Vagina (tissue), 2 donors: ENCODE measurements at regions not wholly inside any gene's neighbourhood (a gene's known extent, or its start where the extent isn't known, plus 50 kb on each side); places are given as distances from the start of the nearest gene placed in this dataset.

Experiments
- DNase-seq, 2 donors: peaks; one replicate each; pipeline ENCODE4 v3.0.0-alpha.2; 2017; ENCODE audit errors: extremely low spot score in 2 of 2
- H3K27ac ChIP-seq: fragments of 200-600 bp; sonication (generic); one replicate; pipeline ENCODE4 v1.5.1; 2019
- H3K27me3 ChIP-seq: fragments of 200-600 bp; sonication (generic); one replicate; pipeline ENCODE4 v1.5.1; 2019
- H3K36me3 ChIP-seq, 2 donors: fragments of 200-600 bp; sonication (generic); one replicate each; pipeline ENCODE4 v1.5.1; 2017 to 2019
- H3K4me1 ChIP-seq: fragments of 200-600 bp; sonication (generic); one replicate; pipeline ENCODE4 v1.5.1; 2019
- H3K4me3 ChIP-seq, 2 donors: fragments of 200-600 bp; sonication (generic); 1 replicate in 1 of 2; 2 replicates in 1 of 2; pipeline ENCODE4 v1.5.1; 2016 to 2019
- H3K9me3 ChIP-seq: fragments of 200-600 bp; sonication (generic); one replicate; pipeline ENCODE4 v1.5.1; 2019
- CTCF ChIP-seq, 3 experiments: fragments of 450-650 bp in 2 of 3; fragments of 200-600 bp in 1 of 3; sonication (generic) in 1 of 3; IDR thresholded peaks; one replicate each; pipeline ENCODE4 v1.5.1; 2017 to 2019; ENCODE audit warnings: antibody characterized with exemption in 3 of 3, mild to moderate bottlenecking in 2 of 3, moderate library complexity in 2 of 3
- POLR2A ChIP-seq, 2 donors: fragments of 450-650 bp; IDR thresholded peaks; one replicate each; pipeline ENCODE4 v1.6.1; 2017; ENCODE audit warnings: antibody characterized with exemption in 2 of 2, mild to moderate bottlenecking in 2 of 2, moderate library complexity in 2 of 2
- POLR2AphosphoS5 ChIP-seq, 2 donors: sonication (generic); formaldehyde crosslinking; IDR thresholded peaks; one replicate each; pipeline ENCODE4 v1.9.0; 2017; ENCODE audit warnings: antibody characterized with exemption in 2 of 2, mild to moderate bottlenecking in 2 of 2, low read depth in 1 of 2; ENCODE audit not compliant: insufficient read depth in 1 of 2
- intact Hi-C: fragments of 100-400 bp; cut with DNase I; formaldehyde crosslinking; loops from one replicate; pipeline ENCODE4 v1.15.1; 2023

GRCh38 chr18:4807604-4808293 is 352.6 kb upstream of the DLGAP1 start:
- intact Hi-C loops = no loop called here
- H3K27ac ChIP-seq = no peak overlapping the region
- no peak overlapping the region for H3K4me3 ChIP-seq
- TF ChIP-seq POLR2A (IDR thresholded peaks at IDR 0.05) = no peak
- TF ChIP-seq POLR2AphosphoS5 (IDR thresholded peaks at IDR 0.05; ENCODE audit: insufficient read depth in 1 of 2, low read depth in 1 of 2) = no peak
- no peak for DNase-seq
- no peaks in the 10 kb centered on the region for H3K4me1 ChIP-seq
- H3K27me3 ChIP-seq = no peaks in the 10 kb centered on the region
- H3K9me3 ChIP-seq = no peaks in the 10 kb centered on the region
- no peaks in the 10 kb centered on the region for H3K36me3 ChIP-seq

GRCh38 chr18:4806331-4806730 is 351.2 kb upstream of the DLGAP1 start:
- DNase-seq = no peak
- Histone ChIP-seq H3K4me3 (no peak overlapping the region), H3K27ac (no peak overlapping the region), H3K4me1 (no peaks in the 10 kb centered on the region), H3K9me3 (no peaks in the 10 kb centered on the region), H3K27me3 (no peaks in the 10 kb centered on the region), H3K36me3 (no peaks in the 10 kb centered on the region)
- TF ChIP-seq POLR2A (IDR thresholded peaks at IDR 0.05) (no peak), CTCF (IDR thresholded peaks at IDR 0.05) (no peak), POLR2AphosphoS5 (IDR thresholded peaks at IDR 0.05; ENCODE audit: insufficient read depth in 1 of 2, low read depth in 1 of 2) (no peak)
- intact Hi-C loops = no loop called here

GRCh38 chr18:4802296-4802695 is 347.2 kb upstream of the DLGAP1 start:
- Histone ChIP-seq H3K4me1 (no peaks in the 10 kb centered on the region), H3K27ac (no peak overlapping the region), H3K36me3 (no peaks in the 10 kb centered on the region), H3K4me3 (no peak overlapping the region), H3K9me3 (no peaks in the 10 kb centered on the region), H3K27me3 (no peaks in the 10 kb centered on the region)
- intact Hi-C loops = no loop called here
- TF ChIP-seq POLR2A (IDR thresholded peaks at IDR 0.05) = no peak
- no peak for TF ChIP-seq POLR2AphosphoS5 (IDR thresholded peaks at IDR 0.05; ENCODE audit: insufficient read depth in 1 of 2, low read depth in 1 of 2)
- TF ChIP-seq CTCF (IDR thresholded peaks at IDR 0.05) = no peak
- no peak for DNase-seq

- TF ChIP-seq CTCF (IDR thresholded peaks at IDR 0.05) (no peak), POLR2AphosphoS5 (IDR thresholded peaks at IDR 0.05; ENCODE audit: insufficient read depth in 1 of 2, low read depth in 1 of 2) (no peak), POLR2A (IDR thresholded peaks at IDR 0.05) (no peak)
- H3K27me3 ChIP-seq = no peaks in the 10 kb centered on the region
- intact Hi-C loops = no loop called here
These were observed 346.0 kb upstream of the DLGAP1 start for GRCh38 chr18:4801151-4801550.

GRCh38 chr18:4797002-4797685 is 342.0 kb upstream of the DLGAP1 start:
- no peaks in the 10 kb centered on the region for H3K9me3 ChIP-seq
- no peak for DNase-seq
- no peaks in the 10 kb centered on the region for H3K36me3 ChIP-seq
- H3K4me1 ChIP-seq = no peaks in the 10 kb centered on the region
- H3K27ac ChIP-seq = no peak overlapping the region
- TF ChIP-seq POLR2A (IDR thresholded peaks at IDR 0.05) (no peak), POLR2AphosphoS5 (IDR thresholded peaks at IDR 0.05; ENCODE audit: insufficient read depth in 1 of 2, low read depth in 1 of 2) (no peak), CTCF (IDR thresholded peaks at IDR 0.05) (no peak)
- H3K4me3 ChIP-seq = no peak overlapping the region
- H3K27me3 ChIP-seq = no peaks in the 10 kb centered on the region
- intact Hi-C loops = no loop called here

More at GRCh38 chr18:4801151-4801550, 346.0 kb upstream of the DLGAP1 start:
- Histone ChIP-seq H3K36me3 (no peaks in the 10 kb centered on the region), H3K9me3 (no peaks in the 10 kb centered on the region), H3K4me1 (no peaks in the 10 kb centered on the region), H3K27ac (no peak overlapping the region), H3K4me3 (no peak overlapping the region)
- DNase-seq = no peak
